DMS114 treated with DMSO at 0.1 percent for 48 hours (cell line): ENCODE measurements at regions not wholly inside any gene's neighbourhood (a gene's known extent, or its start where the extent isn't known, plus 50 kb on each side); places are given as distances from the start of the nearest gene placed in this dataset.

ENCODE experiments used
- DNase-seq: peaks from one replicate; lab custom pipeline; 2025; ENCODE audit not compliant: unreplicated experiment; lab: John Stamatoyannopoulos, UW

GRCh38 chr12:97173688-97174410, 266.8 kb downstream of the NEDD1 start:
- DNase-seq: no peak

- no peak for DNase-seq
These were observed 270.4 kb downstream of the NEDD1 start for GRCh38 chr12:97177481-97177880.

- DNase-seq: no peak
These were observed 274.7 kb downstream of the NEDD1 start for GRCh38 chr12:97181571-97182265.

GRCh38 chr12:97182769-97183168, 275.7 kb downstream of the NEDD1 start:
- no peak for DNase-seq

- DNase-seq: no peak
These were observed 277.2 kb downstream of the NEDD1 start for GRCh38 chr12:97184127-97184773.

GRCh38 chr12:97185567-97185966, 277.0 kb upstream of the RMST start:
- DNase-seq: no peak

GRCh38 chr12:97194546-97194945, 268.1 kb upstream of the RMST start:
- DNase-seq: no peak

- no peak for DNase-seq
These were observed 262.4 kb upstream of the RMST start for GRCh38 chr12:97200181-97200580.

- no peak for DNase-seq
These were observed 259.2 kb upstream of the RMST start for GRCh38 chr12:97203408-97203807.

GRCh38 chr12:97209997-97210396, 252.6 kb upstream of the RMST start:
- no peak for DNase-seq

- DNase-seq: no peak
These were observed 251.1 kb upstream of the RMST start for GRCh38 chr12:97211416-97211930.

- no peak for DNase-seq
These were observed 245.8 kb upstream of the RMST start for GRCh38 chr12:97216848-97217247.

GRCh38 chr12:97222391-97222790, 240.2 kb upstream of the RMST start:
- DNase-seq: no peak

- no peak for DNase-seq
These were observed 239.2 kb upstream of the RMST start for GRCh38 chr12:97223419-97223818.

GRCh38 chr12:97229004-97229403, 233.6 kb upstream of the RMST start:
- no peak for DNase-seq

GRCh38 chr12:97235102-97235501, 227.5 kb upstream of the RMST start:
- no peak for DNase-seq

- DNase-seq: no peak
These were observed 216.2 kb upstream of the RMST start for GRCh38 chr12:97246368-97246767.

- DNase-seq: no peak
These were observed 212.1 kb upstream of the RMST start for GRCh38 chr12:97250483-97250882.

GRCh38 chr12:97257726-97258125, 204.9 kb upstream of the RMST start:
- DNase-seq: no peak

- no peak for DNase-seq
These were observed 203.5 kb upstream of the RMST start for GRCh38 chr12:97259098-97259497.

- no peak for DNase-seq
These were observed 201.8 kb upstream of the RMST start for GRCh38 chr12:97260786-97261185.

GRCh38 chr12:97267166-97267565, 195.4 kb upstream of the RMST start:
- no peak for DNase-seq
